Kidney (tissue), 13 donors: ENCODE measurements at regions not wholly inside any gene's neighbourhood (a gene's known extent, or its start where the extent isn't known, plus 50 kb on each side); places are given as distances from the start of the nearest gene placed in this dataset.

Source experiments
- DNase-seq, 5 donors: peaks; one replicate each; pipeline ENCODE4 v3.0.0-alpha.2; 2013 to 2020
- FAIRE-seq: peaks from 2 replicates; lab custom pipeline; 2012; peaks lifted over from hg19 to GRCh38; lab: Jason Lieb, UNC
- H3K27ac ChIP-seq, 2 donors: one replicate each; pipeline ENCODE4 v1.7.0; 2013; ENCODE audit warnings: low read depth in 2 of 2, low read length in 2 of 2, inconsistent platforms in 1 of 2
- H3K27me3 ChIP-seq: one replicate; pipeline ENCODE4 v1.7.1; 2013; ENCODE audit warnings: low read length, inconsistent platforms; ENCODE audit not compliant: control insufficient read depth, insufficient read depth
- H3K36me3 ChIP-seq, 3 donors: one replicate each; pipeline versions ENCODE4 v1.7.0 to v1.7.1; 2013; ENCODE audit warnings: low read length in 3 of 3, control low read depth in 1 of 3, inconsistent platforms in 1 of 3; ENCODE audit not compliant: insufficient read depth in 3 of 3, control insufficient read depth in 2 of 3
- H3K4me1 ChIP-seq, 3 donors: one replicate each; pipeline versions ENCODE4 v1.7.0 to v1.7.1; 2013; ENCODE audit warnings: low read length in 3 of 3, inconsistent platforms in 1 of 3, low read depth in 1 of 3; ENCODE audit not compliant: control insufficient read depth in 2 of 3, insufficient read depth in 2 of 3
- H3K4me3 ChIP-seq, 3 donors: one replicate each; pipeline versions ENCODE4 v1.7.0 to v1.8.1; 2013; ENCODE audit warnings: low read length in 3 of 3, control low read depth in 1 of 3, inconsistent platforms in 1 of 3
- H3K9ac ChIP-seq, 3 donors: one replicate each; pipeline versions ENCODE4 v1.7.0 to v1.7.1; 2013; ENCODE audit warnings: low read length in 3 of 3, control low read depth in 1 of 3, inconsistent platforms in 1 of 3
- H3K9me3 ChIP-seq, 3 donors: one replicate each; pipeline versions ENCODE4 v1.7.0 to v1.7.1; 2013; ENCODE audit warnings: low read length in 3 of 3, control low read depth in 1 of 3, inconsistent platforms in 1 of 3; ENCODE audit not compliant: control insufficient read depth in 2 of 3, insufficient read depth in 1 of 3
- intact Hi-C: fragments of 100-400 bp; cut with DNase I; formaldehyde crosslinking; loops from one replicate; pipeline ENCODE4 v1.11.1; 2022
- TF ChIP-seq, protein P1 (sequence below): IDR thresholded peaks from 3 replicates; pipeline ENCODE4 v1.5.1; 2012; ENCODE audit warnings: mild to moderate bottlenecking, moderate library complexity, borderline replicate concordance; ENCODE audit not compliant: insufficient read depth; ENCODE audit errors: extremely low read depth
- donor health status: control.
- donor health status: control.
- donor health status: control.
- donor health status: control.
- donor health status: control.
- donor health status: DM: yes; HTN: yes; CAD: no.
- donor health status: Normal renal cell carcinoma (clear cell type).

DNA sequence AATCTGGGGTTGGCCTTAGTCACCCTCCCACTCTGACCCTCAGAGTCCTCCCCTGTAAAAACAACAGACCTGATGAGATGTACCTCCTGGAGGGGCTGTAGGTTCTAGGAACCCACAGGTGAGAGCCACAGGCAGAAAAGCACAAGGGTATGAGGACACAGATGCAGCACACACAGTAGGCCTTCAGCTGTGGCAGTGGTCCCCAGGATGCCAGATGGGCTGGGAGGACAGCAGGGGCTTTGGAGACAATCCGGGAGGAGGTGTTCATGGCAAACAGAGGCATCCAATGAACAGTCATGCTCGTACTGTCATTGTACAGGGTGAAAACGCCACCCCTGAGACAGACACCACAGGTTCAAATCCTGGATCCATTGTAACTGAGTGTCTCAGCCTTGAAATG lies 463.1 kb downstream of the MATN1 start:
- no peak overlapping the region for H3K4me3 ChIP-seq
- intact Hi-C loops = no loop called here
- FAIRE-seq = no peak
- no peak for DNase-seq
- no peaks in the 10 kb centered on the region for H3K27me3 ChIP-seq
- TF ChIP-seq, protein P1, sequence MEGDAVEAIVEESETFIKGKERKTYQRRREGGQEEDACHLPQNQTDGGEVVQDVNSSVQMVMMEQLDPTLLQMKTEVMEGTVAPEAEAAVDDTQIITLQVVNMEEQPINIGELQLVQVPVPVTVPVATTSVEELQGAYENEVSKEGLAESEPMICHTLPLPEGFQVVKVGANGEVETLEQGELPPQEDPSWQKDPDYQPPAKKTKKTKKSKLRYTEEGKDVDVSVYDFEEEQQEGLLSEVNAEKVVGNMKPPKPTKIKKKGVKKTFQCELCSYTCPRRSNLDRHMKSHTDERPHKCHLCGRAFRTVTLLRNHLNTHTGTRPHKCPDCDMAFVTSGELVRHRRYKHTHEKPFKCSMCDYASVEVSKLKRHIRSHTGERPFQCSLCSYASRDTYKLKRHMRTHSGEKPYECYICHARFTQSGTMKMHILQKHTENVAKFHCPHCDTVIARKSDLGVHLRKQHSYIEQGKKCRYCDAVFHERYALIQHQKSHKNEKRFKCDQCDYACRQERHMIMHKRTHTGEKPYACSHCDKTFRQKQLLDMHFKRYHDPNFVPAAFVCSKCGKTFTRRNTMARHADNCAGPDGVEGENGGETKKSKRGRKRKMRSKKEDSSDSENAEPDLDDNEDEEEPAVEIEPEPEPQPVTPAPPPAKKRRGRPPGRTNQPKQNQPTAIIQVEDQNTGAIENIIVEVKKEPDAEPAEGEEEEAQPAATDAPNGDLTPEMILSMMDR = no peak
- no peaks in the 10 kb centered on the region for H3K4me1 ChIP-seq
- H3K36me3 ChIP-seq = no peaks in the 10 kb centered on the region
- no peak overlapping the region for H3K9ac ChIP-seq
- no peak overlapping the region for H3K27ac ChIP-seq
- H3K9me3 ChIP-seq = no peaks in the 10 kb centered on the region

DNA sequence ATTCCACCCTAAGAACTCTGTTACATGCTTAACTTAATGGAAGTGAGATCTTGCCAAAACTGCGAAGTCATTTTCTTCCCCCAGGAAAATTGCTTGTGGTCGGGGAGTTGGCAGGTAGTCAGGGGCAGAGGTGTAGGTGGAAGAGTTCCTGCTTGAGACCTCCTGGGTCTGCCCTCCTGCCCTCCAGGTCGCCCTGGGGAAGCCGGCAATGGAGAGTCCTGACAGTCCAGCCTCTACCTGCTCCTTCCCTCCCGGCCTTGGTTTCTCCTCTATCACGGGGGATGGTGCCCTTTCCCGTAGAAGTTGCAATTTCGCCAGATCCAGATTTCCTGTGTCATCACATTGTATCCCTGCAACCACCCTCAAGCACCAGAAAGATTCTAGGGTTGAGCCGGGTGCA lies 463.8 kb downstream of the MATN1 start:
- TF ChIP-seq, protein P1 = no peak
- Histone ChIP-seq H3K27me3 (no peaks in the 10 kb centered on the region), H3K27ac (no peak overlapping the region), H3K9me3 (no peaks in the 10 kb centered on the region), H3K4me3 (no peak overlapping the region), H3K36me3 (no peaks in the 10 kb centered on the region), H3K9ac (no peak overlapping the region), H3K4me1 (no peaks in the 10 kb centered on the region)
- intact Hi-C loops = no loop called here
- FAIRE-seq (no peak), DNase-seq (no peak)

DNA sequence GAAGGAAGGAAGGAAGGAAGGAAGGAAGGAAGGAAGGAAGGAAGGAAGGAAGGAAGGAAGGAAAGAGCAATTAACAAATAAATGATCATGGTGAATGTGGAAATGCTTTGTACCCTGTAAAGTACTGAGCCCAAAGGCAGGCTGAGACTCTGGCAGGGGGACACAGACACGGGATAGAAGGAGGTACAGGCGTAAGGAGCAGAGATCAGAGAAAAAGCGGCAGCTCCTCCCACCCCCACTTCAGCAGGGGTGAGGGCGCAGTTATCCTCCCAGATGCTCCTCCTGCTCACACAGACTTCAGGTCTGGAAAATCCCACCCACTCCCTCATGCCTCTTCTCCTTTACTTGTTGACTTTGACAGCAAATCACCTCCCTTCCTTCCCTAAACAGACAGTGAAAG lies 464.5 kb downstream of the MATN1 start:
- no peak for FAIRE-seq

More for the DNA sequence above, 464.5 kb downstream of the MATN1 start:
- Histone ChIP-seq H3K36me3 (no peaks in the 10 kb centered on the region), H3K9ac (no peak overlapping the region), H3K4me1 (no peaks in the 10 kb centered on the region), H3K27ac (no peak overlapping the region), H3K27me3 (no peaks in the 10 kb centered on the region), H3K4me3 (no peak overlapping the region), H3K9me3 (no peaks in the 10 kb centered on the region)
- intact Hi-C loops = no loop called here
- TF ChIP-seq, protein P1 = no peak
- no peak for DNase-seq
